ENCODE measurements at regions not wholly inside any gene's neighbourhood (a gene's known extent, or its start where the extent isn't known, plus 50 kb on each side); places are given as distances from the start of the nearest gene placed in this dataset.

DNA sequence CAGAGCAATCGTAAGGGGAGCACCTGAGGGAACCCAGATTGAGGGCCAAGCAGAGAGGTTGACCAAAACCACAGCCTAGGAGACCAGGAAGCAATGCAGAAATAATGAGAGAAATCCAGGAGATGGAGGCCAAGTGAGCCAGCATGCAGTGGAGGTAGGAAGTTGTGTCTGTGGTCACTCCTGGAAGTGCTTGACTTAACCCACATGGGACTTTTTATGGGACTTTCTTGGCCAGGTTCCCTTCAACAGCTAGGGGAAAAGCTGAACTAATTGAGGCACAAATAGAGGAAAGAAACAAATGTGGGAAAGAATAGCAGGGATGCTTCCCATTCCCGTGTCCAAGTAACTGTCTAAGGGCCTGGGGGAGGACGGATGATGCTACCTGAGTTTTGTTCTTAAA lies 293.2 kb upstream of the CLINT1 start:
- DNase-seq: no peak

- DNase-seq: no peak
Observed at GRCh38 chr5:158147227-158147626, 288.3 kb upstream of the CLINT1 start.

GRCh38 chr5:158145827-158146226 lies 286.9 kb upstream of the CLINT1 start:
- DNase-seq: no peak

GRCh38 chr5:158143081-158143480 lies 284.1 kb upstream of the CLINT1 start:
- DNase-seq: no peak

DNA sequence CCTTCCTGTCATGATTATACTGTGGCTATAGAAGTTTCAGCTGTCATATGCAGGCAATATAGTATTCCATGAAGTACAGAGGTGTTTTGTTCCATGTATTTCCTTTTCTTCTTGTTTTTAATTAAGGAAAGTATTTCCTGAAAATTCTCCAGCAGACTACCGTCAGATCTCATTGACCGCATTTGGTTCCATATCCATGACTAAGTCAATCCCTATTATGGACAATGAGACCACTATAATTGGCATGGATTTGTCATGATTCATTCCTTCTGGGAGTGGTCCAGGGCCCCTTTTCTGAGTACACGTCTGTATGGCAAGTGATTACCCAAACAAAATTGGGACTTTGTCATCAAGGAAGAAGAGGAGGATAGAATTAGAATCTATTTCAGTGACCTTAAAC lies 283.2 kb upstream of the CLINT1 start:
- DNase-seq: no peak

GRCh38 chr5:158140120-158140731 lies 281.3 kb upstream of the CLINT1 start:
- DNase-seq: no peak

DNA sequence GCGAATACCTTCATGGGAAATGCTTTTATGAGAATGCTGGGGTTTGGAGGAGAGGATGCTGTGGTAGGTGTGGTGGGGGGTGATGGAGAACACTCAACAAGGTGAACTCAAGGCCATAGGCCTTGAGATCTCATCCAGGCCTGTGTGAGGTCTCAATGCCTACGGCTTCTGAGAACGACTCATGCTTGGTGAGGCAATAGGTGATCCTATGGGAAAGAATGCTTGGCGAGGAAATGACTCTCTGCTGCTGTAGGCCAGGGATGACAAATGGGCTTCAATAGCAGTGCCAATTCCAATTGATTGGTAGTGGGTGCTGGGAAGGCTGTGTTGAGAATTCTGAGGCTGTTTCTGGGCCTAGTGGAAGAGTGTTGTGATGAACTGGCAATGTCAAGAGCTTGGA lies 280.2 kb upstream of the CLINT1 start:
- no peak for DNase-seq

- no peak for DNase-seq
Observed at GRCh38 chr5:158135682-158136179, 276.8 kb upstream of the CLINT1 start.

DNA sequence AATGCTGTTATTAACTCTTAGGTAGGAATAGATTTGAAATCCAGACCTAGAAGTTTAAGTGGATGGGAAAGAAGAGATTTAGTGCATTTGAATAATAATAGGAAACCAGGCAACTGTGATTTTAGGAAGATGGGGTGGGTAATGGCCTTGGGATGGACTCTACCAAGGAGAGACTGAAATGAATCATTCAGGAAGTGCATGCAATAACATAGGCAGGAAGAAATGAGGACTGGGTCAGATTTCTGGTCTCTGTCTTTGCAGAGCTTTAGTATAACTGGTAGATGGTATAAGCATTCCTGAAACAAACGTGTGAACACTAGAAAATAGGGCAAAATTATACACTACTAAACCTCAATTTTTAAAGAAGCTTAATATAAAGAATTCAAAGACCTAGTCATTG lies 274.4 kb upstream of the CLINT1 start:
- no peak for DNase-seq

DNA sequence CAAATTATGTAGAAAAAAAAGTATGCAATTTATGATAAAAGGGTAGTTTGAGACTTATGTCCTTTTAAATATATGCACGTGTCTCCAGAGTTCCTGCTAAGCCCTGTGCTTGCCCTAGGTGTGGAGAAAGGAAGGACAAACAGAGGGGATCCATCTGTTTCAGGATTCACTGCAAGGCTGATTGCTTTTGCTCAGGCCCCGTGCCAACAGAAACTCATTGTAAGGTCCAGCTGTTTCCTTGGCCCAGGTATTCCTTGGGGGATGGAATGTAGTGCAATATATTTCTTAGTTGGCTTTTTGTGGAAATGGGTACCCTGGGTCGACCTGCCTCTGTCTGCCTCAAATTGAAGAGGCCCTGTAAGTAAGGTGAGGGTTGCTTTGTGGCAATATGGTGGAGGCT lies 268.6 kb upstream of the CLINT1 start:
- no peak for DNase-seq

DNA sequence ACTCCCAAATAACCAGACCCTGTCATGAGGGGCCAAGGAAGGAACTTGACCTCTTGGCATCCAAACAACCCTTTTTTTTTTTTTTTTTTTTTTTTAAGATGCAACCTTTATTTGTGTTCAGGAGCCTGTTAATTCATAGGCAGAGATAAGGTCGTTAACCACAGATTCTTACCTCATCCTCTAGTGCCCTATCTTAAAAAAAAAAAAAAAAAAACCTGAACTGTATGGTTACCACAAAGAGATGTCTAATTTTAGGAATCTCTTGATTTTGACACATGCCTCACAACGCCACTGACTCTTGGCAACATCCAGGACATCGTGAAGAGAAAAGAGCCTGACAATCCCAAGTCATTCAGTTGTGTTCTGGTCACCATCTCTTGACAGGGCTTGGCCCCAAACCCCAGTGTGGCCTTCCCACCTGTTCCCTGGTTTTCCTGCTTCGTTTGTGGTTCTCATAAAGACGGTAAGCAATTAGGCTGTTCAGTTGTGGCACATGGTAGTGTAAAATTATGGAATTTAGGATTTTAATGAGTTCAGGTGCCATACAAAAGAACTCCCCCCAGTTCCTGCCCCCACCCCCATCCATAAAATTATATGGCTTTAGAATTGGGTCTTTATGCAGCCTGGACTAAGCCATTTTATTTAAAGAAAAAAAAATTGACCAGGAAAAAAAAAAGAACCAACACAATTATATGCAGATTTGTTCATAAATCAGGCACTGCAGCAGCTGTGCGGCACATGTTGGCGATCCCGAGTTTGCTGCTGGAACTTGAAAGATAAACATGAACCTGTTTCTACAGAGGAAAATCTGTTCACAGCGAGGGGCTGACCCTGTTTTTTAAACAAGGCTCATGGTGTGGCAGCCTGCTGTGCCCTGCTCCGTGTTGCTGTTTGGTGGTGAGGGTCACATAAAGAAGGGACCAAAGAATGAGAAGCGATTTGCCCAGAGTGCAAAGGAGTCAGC lies 267.8 kb upstream of the CLINT1 start:
- no peak for DNase-seq

GRCh38 chr5:158124606-158125316 lies 265.8 kb upstream of the CLINT1 start:
- no peak for DNase-seq

DNA sequence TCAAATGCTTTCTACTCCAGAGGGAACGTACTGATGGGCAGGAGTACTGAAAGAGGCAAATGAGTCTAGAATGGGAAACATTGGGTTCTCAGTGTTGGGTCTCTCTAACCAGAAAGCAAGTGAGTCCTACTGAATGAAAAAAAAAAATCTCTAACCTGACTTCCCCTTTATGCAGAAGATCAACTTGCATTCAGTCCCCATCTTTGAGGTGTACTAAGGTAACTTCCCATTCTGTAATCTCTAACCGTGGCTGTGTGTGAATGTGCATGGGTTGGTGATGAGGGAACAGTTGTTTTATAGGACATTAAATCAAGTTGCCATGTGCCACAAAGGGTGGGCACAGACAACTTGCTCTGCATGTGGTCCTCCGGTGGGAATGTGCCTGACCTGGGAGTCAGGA lies 264.6 kb upstream of the CLINT1 start:
- DNase-seq: no peak

DNA sequence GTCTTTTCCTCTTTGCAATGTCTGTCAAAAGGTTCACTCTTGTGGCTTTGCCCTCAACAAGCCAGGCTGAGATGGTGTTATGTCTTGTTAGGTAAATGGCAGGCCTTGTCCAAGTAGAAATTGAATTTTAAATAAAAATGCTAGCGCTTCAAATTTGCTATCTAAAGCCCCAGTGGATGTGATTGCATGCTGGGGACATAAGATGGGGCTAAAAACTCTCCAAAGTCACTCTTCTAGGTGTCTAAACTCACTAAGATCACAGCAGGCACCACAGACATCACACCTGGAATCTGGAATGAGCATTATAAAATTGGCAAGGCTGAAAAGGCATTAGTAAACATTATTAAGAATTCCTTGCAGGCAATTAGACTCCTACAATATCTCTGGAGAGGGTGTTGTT lies 262.7 kb upstream of the CLINT1 start:
- DNase-seq: no peak

GRCh38 chr5:158120760-158121159 lies 261.8 kb upstream of the CLINT1 start:
- DNase-seq: no peak

- DNase-seq: no peak
Observed at GRCh38 chr5:158119961-158120723, 261.2 kb upstream of the CLINT1 start.

DNA sequence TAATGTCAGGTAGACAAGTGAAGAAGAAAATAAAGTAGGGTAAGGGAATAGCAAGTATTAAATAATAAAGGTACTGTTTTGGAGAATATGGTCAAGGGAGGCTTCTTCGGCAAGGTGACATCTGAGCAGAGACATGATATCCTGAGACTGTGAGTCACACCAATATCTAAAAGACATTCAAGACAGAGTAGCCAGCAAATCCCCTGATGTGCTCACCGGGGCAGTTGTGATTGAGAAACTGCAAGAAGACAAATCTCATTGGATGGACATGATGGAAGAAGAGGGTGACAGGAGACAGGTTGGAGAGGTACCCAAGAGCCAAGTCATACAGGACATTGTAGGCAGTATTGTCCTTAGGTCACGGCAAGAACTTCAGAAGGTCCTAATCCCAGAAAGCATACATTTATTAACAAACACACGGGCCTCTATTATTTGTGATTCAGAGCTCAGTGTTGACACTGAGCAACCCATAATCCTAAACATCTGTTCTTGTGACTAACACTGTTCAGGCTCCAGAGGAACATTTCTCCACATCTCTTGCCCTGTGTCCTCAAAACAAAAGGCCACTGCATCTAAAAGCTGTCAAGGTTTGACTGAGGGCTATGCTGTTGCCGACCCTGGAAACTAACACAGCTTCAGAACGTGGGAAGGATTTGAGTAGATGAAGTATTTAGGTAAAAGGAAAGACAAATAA lies 258.7 kb upstream of the CLINT1 start:
- DNase-seq: no peak

GRCh38 chr5:158116965-158117364 lies 258.0 kb upstream of the CLINT1 start:
- no peak for DNase-seq

GRCh38 chr5:158115468-158115867 lies 256.5 kb upstream of the CLINT1 start:
- DNase-seq: no peak

DNA sequence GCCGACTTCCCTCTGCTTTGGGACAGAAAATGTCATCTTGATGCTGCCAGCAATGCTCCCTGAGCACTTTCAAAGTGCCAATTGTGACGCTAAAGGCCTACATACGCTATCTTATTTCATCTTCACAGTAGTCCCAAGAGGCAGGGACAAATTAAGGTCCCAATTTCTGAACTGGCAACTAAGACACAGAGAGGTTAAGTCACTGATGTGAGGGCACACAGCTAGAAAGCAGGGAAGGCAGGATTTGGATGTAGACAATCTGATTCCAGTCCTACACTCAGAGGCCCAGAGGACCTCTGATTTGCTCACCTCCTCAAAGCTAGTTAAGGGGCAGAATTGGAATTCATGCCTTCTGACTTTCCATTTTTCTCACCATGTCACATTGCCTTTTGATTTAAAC lies 249.2 kb upstream of the CLINT1 start:
- no peak for DNase-seq

DNA sequence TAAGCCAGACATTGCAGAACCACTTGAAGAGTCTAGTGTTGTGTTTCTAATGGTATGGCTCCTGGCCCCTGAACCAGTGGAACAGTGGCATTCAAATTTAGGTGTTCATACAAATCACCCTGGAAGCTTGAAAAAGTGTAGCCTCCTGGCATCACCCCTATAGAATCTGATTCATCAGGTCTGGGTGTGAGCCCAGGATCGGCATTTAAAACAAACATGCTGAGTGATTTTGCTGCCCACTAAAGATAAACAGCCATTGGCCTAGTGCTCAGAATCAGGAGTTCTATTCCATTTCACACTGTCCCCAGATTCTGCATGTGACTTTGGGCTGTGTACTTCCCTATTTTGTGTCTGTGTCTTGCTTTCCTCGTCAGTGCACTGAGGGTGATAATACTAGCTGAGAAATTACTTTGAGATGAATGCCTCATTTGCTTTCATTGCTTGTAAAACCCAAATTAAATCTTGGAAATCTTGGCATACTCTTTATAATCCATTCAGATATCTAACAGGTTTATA lies 241.5 kb upstream of the CLINT1 start:
- DNase-seq: no peak

GRCh38 chr5:158099571-158100105 lies 240.7 kb upstream of the CLINT1 start:
- no peak for DNase-seq

Data from midbrain (tissue), 1 donor.